Endodermal cell (in vitro differentiated cells): ENCODE measurements at regions not wholly inside any gene's neighbourhood (a gene's known extent, or its start where the extent isn't known, plus 50 kb on each side); places are given as distances from the start of the nearest gene placed in this dataset.

ENCODE experiments used
- DNase-seq: peaks from one replicate; pipeline ENCODE4 v3.0.0-alpha.2; 2017
- H3K27ac ChIP-seq: 2 replicates; pipeline ENCODE4 v1.5.1; 2013; ENCODE audit warnings: mild to moderate bottlenecking, low read depth, low read length, moderate library complexity
- H3K27me3 ChIP-seq: 2 replicates; pipeline ENCODE4 v1.6.1; 2013; ENCODE audit warnings: mild to moderate bottlenecking, low read length, moderate library complexity; ENCODE audit not compliant: insufficient read depth, control insufficient read depth, poor library complexity, severe bottlenecking
- H3K36me3 ChIP-seq: 2 replicates; pipeline ENCODE4 v1.7.0; 2013; ENCODE audit warnings: mild to moderate bottlenecking, low read length, moderate library complexity; ENCODE audit not compliant: control insufficient read depth, insufficient read depth
- H3K4me1 ChIP-seq: one replicate; pipeline ENCODE4 v1.7.0; 2013; ENCODE audit warnings: low read length; ENCODE audit not compliant: control insufficient read depth, insufficient read depth
- H3K4me3 ChIP-seq: 2 replicates; pipeline ENCODE4 v1.5.1; 2013; ENCODE audit warnings: mild to moderate bottlenecking, low read length, moderate library complexity
- H3K9ac ChIP-seq: 2 replicates; pipeline ENCODE4 v1.6.1; 2013; ENCODE audit warnings: mild to moderate bottlenecking, low read length, moderate library complexity; ENCODE audit not compliant: poor library complexity, severe bottlenecking; ENCODE audit errors: extremely low read depth
- H3K9me3 ChIP-seq: 2 replicates; pipeline ENCODE4 v1.6.1; 2013; ENCODE audit warnings: mild to moderate bottlenecking, low read length, moderate library complexity; ENCODE audit not compliant: control insufficient read depth
- H3K27ac Mint-ChIP-seq: 2 replicates; pipeline ENCODE4 v1.8.0; 2020; ENCODE audit warnings: mixed read lengths
- H3K27me3 Mint-ChIP-seq: 2 replicates; pipeline ENCODE4 v1.8.0; 2021; ENCODE audit warnings: mild to moderate bottlenecking, mixed read lengths; ENCODE audit not compliant: insufficient read depth
- H3K36me3 Mint-ChIP-seq: 2 replicates; pipeline ENCODE4 v1.8.0; 2020; ENCODE audit warnings: low read depth, mixed read lengths
- H3K4me1 Mint-ChIP-seq: 2 replicates; pipeline ENCODE4 v1.8.0; 2020; ENCODE audit warnings: mixed read lengths
- H3K4me3 Mint-ChIP-seq: 2 replicates; pipeline ENCODE4 v1.8.0; 2020; ENCODE audit warnings: mild to moderate bottlenecking, moderate library complexity, mixed read lengths
- H3K9me3 Mint-ChIP-seq: 2 replicates; pipeline ENCODE4 v1.8.0; 2020; ENCODE audit warnings: mild to moderate bottlenecking, mixed read lengths
- WGBS, 2 experiments: methylation state at CpG; one replicate each; pipeline versions ENCODE4 v1.1.5 to v1.1.7; 2013; ENCODE audit warnings: missing lambda C conversion rate in 2 of 2, mixed read lengths in 1 of 2; ENCODE audit not compliant: insufficient coverage in 1 of 2, insufficient read length in 1 of 2; 5-methylcytosine and 5-hydroxymethylcytosine counted together
- TF ChIP-seq, protein P1 (sequence below): fragments of 200-600 bp; sonication (generic); conservative IDR thresholded peaks from 2 replicates; pipeline ENCODE4 v1.5.0; 2021; ENCODE audit warnings: antibody characterized with exemption, mild to moderate bottlenecking

- no peak overlapping the region for H3K4me3 ChIP-seq
- peaks cover 7% of the 10 kb centered on the region for H3K4me1 ChIP-seq
- no peak for DNase-seq
- H3K4me3 Mint-ChIP-seq = no peak overlapping the region
- peaks cover 83% of the 10 kb centered on the region for H3K27me3 Mint-ChIP-seq
- TF ChIP-seq, protein P1, sequence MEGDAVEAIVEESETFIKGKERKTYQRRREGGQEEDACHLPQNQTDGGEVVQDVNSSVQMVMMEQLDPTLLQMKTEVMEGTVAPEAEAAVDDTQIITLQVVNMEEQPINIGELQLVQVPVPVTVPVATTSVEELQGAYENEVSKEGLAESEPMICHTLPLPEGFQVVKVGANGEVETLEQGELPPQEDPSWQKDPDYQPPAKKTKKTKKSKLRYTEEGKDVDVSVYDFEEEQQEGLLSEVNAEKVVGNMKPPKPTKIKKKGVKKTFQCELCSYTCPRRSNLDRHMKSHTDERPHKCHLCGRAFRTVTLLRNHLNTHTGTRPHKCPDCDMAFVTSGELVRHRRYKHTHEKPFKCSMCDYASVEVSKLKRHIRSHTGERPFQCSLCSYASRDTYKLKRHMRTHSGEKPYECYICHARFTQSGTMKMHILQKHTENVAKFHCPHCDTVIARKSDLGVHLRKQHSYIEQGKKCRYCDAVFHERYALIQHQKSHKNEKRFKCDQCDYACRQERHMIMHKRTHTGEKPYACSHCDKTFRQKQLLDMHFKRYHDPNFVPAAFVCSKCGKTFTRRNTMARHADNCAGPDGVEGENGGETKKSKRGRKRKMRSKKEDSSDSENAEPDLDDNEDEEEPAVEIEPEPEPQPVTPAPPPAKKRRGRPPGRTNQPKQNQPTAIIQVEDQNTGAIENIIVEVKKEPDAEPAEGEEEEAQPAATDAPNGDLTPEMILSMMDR = no peak
- H3K36me3 Mint-ChIP-seq = no peaks in the 10 kb centered on the region
- no peaks in the 10 kb centered on the region for H3K9me3 ChIP-seq
- no peak overlapping the region for H3K27ac Mint-ChIP-seq
- no peaks in the 10 kb centered on the region for H3K36me3 ChIP-seq
- WGBS, 2 experiments = 81 to 86% methylated on average over 8 to 11 of the region's 11 CpGs
- no peak overlapping the region for H3K27ac ChIP-seq
- H3K9me3 Mint-ChIP-seq = no peaks in the 10 kb centered on the region
- H3K4me1 Mint-ChIP-seq = peaks cover 6% of the 10 kb centered on the region
- H3K9ac ChIP-seq = no peak overlapping the region
- peaks cover 76% of the 10 kb centered on the region for H3K27me3 ChIP-seq
Observed at GRCh38 chr6:166010136-166010960, 157.3 kb downstream of the TBXT start.

GRCh38 chr6:166009385-166010031 is 158.1 kb downstream of the TBXT start:
- Histone ChIP-seq H3K9ac (no peak overlapping the region), H3K36me3 (no peaks in the 10 kb centered on the region), H3K4me3 (peak overlapping the region; percentile 83), H3K9me3 (no peaks in the 10 kb centered on the region), H3K27me3 (peaks cover 84% of the 10 kb centered on the region), H3K27ac (no peak overlapping the region), H3K4me1 (peaks cover 7% of the 10 kb centered on the region)
- Mint-ChIP-seq H3K36me3 (no peaks in the 10 kb centered on the region), H3K9me3 (no peaks in the 10 kb centered on the region), H3K4me1 (peaks cover 8% of the 10 kb centered on the region), H3K27ac (no peak overlapping the region), H3K4me3 (peak overlapping the region; percentile 49), H3K27me3 (peaks cover 87% of the 10 kb centered on the region)
- no peak for DNase-seq
- WGBS, 2 experiments = 82 to 83% methylated on average over 2 to 8 of the region's 8 CpGs
- TF ChIP-seq, protein P1 = no peak

GRCh38 chr6:166008441-166009369 is 158.9 kb downstream of the TBXT start:
- TF ChIP-seq, protein P1 = peak; percentile 46
- H3K9me3 ChIP-seq = no peaks in the 10 kb centered on the region
- H3K27ac Mint-ChIP-seq = no peak overlapping the region
- DNase-seq = peak; percentile 78
- peak overlapping the region; percentile 49 for H3K4me3 Mint-ChIP-seq
- peaks cover 84% of the 10 kb centered on the region for H3K27me3 ChIP-seq
- H3K9me3 Mint-ChIP-seq = no peaks in the 10 kb centered on the region
- H3K36me3 ChIP-seq = no peaks in the 10 kb centered on the region
- no peaks in the 10 kb centered on the region for H3K36me3 Mint-ChIP-seq
- peak overlapping the region; percentile 83 for H3K4me3 ChIP-seq
- WGBS, 2 experiments = 8 to 17% methylated on average over 17 to 67 of the region's 68 CpGs
- peaks cover 91% of the 10 kb centered on the region for H3K27me3 Mint-ChIP-seq
- H3K9ac ChIP-seq = no peak overlapping the region
- no peak overlapping the region for H3K27ac ChIP-seq
- peaks cover 7% of the 10 kb centered on the region for H3K4me1 ChIP-seq
- peaks cover 8% of the 10 kb centered on the region for H3K4me1 Mint-ChIP-seq
